ENCODE measurements at regions not wholly inside any gene's neighbourhood (a gene's known extent, or its start where the extent isn't known, plus 50 kb on each side); places are given as distances from the start of the nearest gene placed in this dataset.

- Histone ChIP-seq H3K4me3 (ENCODE audit: low read depth, low read length) (no peak overlapping the region), H3K36me3 (ENCODE audit: control insufficient read depth, insufficient read depth, low read length) (no peaks in the 10 kb centered on the region), H3K9ac (ENCODE audit: low read length) (no peak overlapping the region)
These were observed 305.9 kb upstream of the ARRDC4 start for GRCh38 chr15:97654481-97655076.

DNA sequence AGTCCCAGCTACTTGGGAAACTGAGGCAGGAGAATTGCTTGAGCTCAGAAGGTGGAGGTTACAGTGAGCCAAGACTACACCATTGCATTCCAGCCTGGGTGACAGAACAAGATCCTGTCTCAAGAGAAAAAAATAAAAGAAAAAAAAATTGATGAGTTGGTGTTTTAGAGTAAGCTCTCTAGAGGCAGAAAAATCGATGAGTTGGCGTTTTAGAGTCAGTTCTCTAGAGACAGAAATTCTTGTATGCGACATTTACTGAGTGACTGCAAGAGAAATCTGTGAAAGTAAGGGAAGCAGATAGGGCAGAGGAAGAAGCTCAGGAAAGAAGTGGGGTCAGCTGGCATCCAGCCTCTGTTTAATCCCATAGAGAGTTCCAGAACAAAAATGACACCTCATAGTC, 298.7 kb upstream of the ARRDC4 start:
- Histone ChIP-seq H3K27me3 (ENCODE audit: control insufficient read depth, insufficient read depth, low read length) (peaks cover 2% of the 10 kb centered on the region; the same call in 1 of the 2 replicates), H3K9ac (ENCODE audit: low read length) (no peak overlapping the region), H3K9me3 (ENCODE audit: control insufficient read depth, insufficient read depth, low read depth, low read length) (0 out of 2 replicates have a peak, but pooled peaks cover 4% of the 10 kb centered on the region), H3K4me1 (ENCODE audit: control insufficient read depth, insufficient read depth, low read length) (no peaks in the 10 kb centered on the region), H3K4me3 (ENCODE audit: low read depth, low read length) (no peak overlapping the region), H3K27ac (ENCODE audit: low read depth, low read length) (no peak overlapping the region), H3K36me3 (ENCODE audit: control insufficient read depth, insufficient read depth, low read length) (no peaks in the 10 kb centered on the region)

More at GRCh38 chr15:97654481-97655076, 305.9 kb upstream of the ARRDC4 start:
- Histone ChIP-seq H3K9me3 (ENCODE audit: control insufficient read depth, insufficient read depth, low read depth, low read length) (no peaks in the 10 kb centered on the region), H3K4me1 (ENCODE audit: control insufficient read depth, insufficient read depth, low read length) (peaks cover 15% of the 10 kb centered on the region), H3K27me3 (ENCODE audit: control insufficient read depth, insufficient read depth, low read length) (peaks cover 37% of the 10 kb centered on the region), H3K27ac (ENCODE audit: low read depth, low read length) (no peak overlapping the region)

DNA sequence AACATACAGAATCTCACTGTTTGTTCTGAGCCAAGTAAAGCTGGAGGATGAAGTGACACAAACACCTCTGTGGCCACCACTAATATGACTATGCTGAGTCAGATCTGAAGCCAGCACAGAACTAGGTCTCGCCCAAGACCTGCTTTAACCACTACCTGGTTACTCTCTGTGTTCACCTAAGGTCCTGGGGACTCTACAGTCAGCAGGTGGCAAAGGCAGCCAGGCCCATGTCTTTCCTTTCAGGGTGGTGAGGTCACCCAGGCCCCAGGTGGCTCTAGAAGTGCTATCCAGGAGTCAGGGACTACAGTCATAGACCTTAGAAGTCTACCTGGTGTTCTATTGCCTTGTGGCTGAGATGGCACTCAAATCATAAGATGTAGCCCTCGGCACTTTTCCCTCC, 287.9 kb upstream of the ARRDC4 start:
- Histone ChIP-seq H3K4me3 (ENCODE audit: low read depth, low read length) (no peak overlapping the region), H3K4me1 (ENCODE audit: control insufficient read depth, insufficient read depth, low read length) (no peaks in the 10 kb centered on the region), H3K27me3 (ENCODE audit: control insufficient read depth, insufficient read depth, low read length) (no peaks in the 10 kb centered on the region), H3K9ac (ENCODE audit: low read length) (no peak overlapping the region), H3K9me3 (ENCODE audit: control insufficient read depth, insufficient read depth, low read depth, low read length) (no peaks in the 10 kb centered on the region), H3K36me3 (ENCODE audit: control insufficient read depth, insufficient read depth, low read length) (no peaks in the 10 kb centered on the region), H3K27ac (ENCODE audit: low read depth, low read length) (no peak overlapping the region)

DNA sequence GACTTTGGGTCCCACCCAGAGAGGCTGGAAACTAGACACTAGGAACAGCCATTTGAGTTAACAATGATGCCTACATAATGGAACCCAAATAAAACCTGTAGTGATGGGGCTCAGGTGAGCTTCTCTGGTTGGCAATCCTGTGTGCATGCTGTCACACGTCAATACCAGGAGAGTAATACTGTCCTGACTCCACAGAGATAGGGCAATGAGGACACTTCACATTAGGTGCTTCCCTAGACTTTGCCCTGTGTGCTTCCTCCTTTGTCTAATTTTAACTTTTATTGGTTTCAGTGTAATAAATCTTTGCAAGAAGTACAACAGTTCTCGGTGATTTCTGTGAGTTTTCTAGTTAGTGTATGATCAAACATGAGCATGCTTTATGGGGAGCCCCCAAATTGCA, 281.8 kb upstream of the ARRDC4 start:
- Histone ChIP-seq H3K27me3 (ENCODE audit: control insufficient read depth, insufficient read depth, low read length) (no peaks in the 10 kb centered on the region), H3K9ac (ENCODE audit: low read length) (no peak overlapping the region), H3K9me3 (ENCODE audit: control insufficient read depth, insufficient read depth, low read depth, low read length) (no peaks in the 10 kb centered on the region), H3K27ac (ENCODE audit: low read depth, low read length) (no peak overlapping the region), H3K4me1 (ENCODE audit: control insufficient read depth, insufficient read depth, low read length) (no peaks in the 10 kb centered on the region), H3K36me3 (ENCODE audit: control insufficient read depth, insufficient read depth, low read length) (no peaks in the 10 kb centered on the region), H3K4me3 (ENCODE audit: low read depth, low read length) (no peak overlapping the region)

DNA sequence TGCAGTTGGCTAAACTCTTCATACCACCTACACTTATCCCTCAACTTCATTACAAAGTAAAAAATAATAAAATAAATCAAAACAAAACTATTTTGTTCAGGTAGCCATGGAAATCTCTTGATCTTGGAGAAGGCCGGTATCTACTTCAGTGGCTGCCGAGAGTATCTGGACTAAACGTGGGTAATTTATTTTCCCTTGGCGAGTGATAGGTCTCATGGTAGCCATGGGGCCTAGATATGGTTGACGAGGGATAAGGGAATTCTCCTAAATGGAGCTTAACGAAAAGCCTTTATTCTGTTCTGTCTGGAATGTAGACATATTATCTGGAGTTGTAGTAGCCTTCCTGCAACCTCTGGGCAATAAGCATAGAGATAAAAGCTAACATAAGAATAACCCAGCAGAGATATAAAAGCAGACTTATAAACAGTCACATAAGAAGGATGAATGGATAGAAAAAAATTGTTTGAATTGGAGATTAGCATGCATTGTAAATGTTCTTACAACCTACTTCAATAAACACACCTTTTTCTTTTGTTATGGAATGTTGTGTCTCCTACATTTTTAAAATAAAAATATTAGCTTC, 281.3 kb upstream of the ARRDC4 start:
- H3K4me1 ChIP-seq (ENCODE audit: control insufficient read depth, insufficient read depth, low read length), result no peaks in the 10 kb centered on the region
- H3K4me3 ChIP-seq (ENCODE audit: low read depth, low read length), result no peak overlapping the region
- no peaks in the 10 kb centered on the region for H3K36me3 ChIP-seq (ENCODE audit: control insufficient read depth, insufficient read depth, low read length)
- H3K27me3 ChIP-seq (ENCODE audit: control insufficient read depth, insufficient read depth, low read length), result no peaks in the 10 kb centered on the region
- H3K9me3 ChIP-seq (ENCODE audit: control insufficient read depth, insufficient read depth, low read depth, low read length), result no peaks in the 10 kb centered on the region
- no peak overlapping the region for H3K9ac ChIP-seq (ENCODE audit: low read length)
- no peak overlapping the region for H3K27ac ChIP-seq (ENCODE audit: low read depth, low read length)

DNA sequence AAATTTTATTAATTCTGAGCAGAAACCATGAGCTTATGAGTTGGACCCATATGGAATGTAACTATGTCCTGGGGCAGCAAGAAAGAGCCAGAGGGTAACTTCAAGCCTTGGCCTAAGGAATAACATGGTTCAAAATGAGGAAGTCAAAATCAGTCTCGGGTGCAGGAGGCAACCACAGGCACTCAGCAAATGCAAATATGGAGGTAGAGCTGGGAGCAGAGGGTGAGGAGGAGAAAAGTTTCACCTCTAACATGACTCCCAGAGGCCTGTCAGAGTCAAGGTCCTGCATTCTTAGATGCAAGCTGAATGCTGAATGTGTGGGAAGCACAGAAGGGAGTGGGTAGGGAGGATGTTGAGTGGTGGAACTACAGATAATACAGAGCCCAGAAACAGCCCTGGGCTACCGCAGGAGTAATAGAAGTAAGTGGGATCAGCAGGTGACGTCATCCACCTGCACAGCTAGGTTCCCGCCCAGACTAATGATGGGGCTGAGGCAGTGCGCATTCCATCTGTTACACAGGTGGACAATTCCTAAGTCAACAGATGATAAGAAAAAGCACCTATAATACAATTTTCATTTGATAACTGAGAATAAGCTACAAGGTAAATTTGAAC, 279.8 kb upstream of the ARRDC4 start:
- no peak overlapping the region for H3K27ac ChIP-seq (ENCODE audit: low read depth, low read length)
- H3K4me1 ChIP-seq (ENCODE audit: control insufficient read depth, insufficient read depth, low read length), result no peaks in the 10 kb centered on the region
- H3K9me3 ChIP-seq (ENCODE audit: control insufficient read depth, insufficient read depth, low read depth, low read length), result no peaks in the 10 kb centered on the region
- H3K9ac ChIP-seq (ENCODE audit: low read length), result no peak overlapping the region
- H3K27me3 ChIP-seq (ENCODE audit: control insufficient read depth, insufficient read depth, low read length), result no peaks in the 10 kb centered on the region
- no peaks in the 10 kb centered on the region for H3K36me3 ChIP-seq (ENCODE audit: control insufficient read depth, insufficient read depth, low read length)
- no peak overlapping the region for H3K4me3 ChIP-seq (ENCODE audit: low read depth, low read length)

DNA sequence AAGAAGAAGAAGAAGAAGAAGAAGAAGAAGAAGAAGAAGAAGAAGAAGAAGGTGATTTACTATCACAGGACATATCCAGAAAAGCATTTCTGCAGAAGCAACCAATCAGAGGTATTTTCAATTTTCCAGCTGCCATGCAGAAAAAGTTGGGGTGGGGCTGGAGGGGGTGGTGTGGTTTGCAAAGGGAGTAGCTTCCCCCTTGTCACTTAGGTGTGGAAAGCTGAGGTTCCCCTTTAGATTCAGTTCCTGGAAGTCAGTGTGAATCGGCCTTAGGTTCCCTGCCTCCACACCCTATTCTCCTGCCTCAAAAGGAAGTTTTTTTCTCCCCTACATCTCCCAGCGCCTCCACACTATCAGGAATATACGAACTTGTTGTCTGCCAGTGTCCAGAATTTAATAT, 276.7 kb upstream of the ARRDC4 start:
- H3K4me1 ChIP-seq (ENCODE audit: control insufficient read depth, insufficient read depth, low read length), result no peaks in the 10 kb centered on the region
- H3K27ac ChIP-seq (ENCODE audit: low read depth, low read length), result no peak overlapping the region
- no peak overlapping the region for H3K4me3 ChIP-seq (ENCODE audit: low read depth, low read length)
- no peak overlapping the region for H3K9ac ChIP-seq (ENCODE audit: low read length)
- no peaks in the 10 kb centered on the region for H3K36me3 ChIP-seq (ENCODE audit: control insufficient read depth, insufficient read depth, low read length)
- H3K27me3 ChIP-seq (ENCODE audit: control insufficient read depth, insufficient read depth, low read length), result no peaks in the 10 kb centered on the region
- H3K9me3 ChIP-seq (ENCODE audit: control insufficient read depth, insufficient read depth, low read depth, low read length), result no peaks in the 10 kb centered on the region

- Histone ChIP-seq H3K4me1 (ENCODE audit: control insufficient read depth, insufficient read depth, low read length) (no peaks in the 10 kb centered on the region), H3K36me3 (ENCODE audit: control insufficient read depth, insufficient read depth, low read length) (no peaks in the 10 kb centered on the region), H3K9ac (ENCODE audit: low read length) (no peak overlapping the region), H3K27me3 (ENCODE audit: control insufficient read depth, insufficient read depth, low read length) (no peaks in the 10 kb centered on the region), H3K27ac (ENCODE audit: low read depth, low read length) (no peak overlapping the region), H3K4me3 (ENCODE audit: low read depth, low read length) (no peak overlapping the region), H3K9me3 (ENCODE audit: control insufficient read depth, insufficient read depth, low read depth, low read length) (no peaks in the 10 kb centered on the region)
These were observed 276.3 kb upstream of the ARRDC4 start for GRCh38 chr15:97684249-97684648.

DNA sequence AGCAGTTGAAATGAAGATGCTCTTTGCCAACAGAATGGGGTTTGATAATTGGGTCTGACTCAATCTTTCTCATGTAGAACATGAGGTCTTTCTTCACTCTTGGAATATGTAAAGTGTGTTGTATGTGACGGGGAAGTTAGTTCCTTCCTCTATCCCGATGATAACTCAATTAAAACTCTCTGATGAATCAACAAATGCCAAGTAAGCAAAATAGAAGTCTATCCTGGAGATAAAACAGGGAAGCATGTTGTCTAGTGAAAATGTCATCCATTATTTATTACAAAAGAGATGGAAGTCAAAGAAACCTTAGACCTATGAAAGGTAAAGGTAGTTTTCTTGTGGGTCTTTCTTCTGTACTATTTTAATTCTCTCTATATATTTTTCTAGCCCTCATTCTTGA, 274.2 kb upstream of the ARRDC4 start:
- Histone ChIP-seq H3K36me3 (ENCODE audit: control insufficient read depth, insufficient read depth, low read length) (no peaks in the 10 kb centered on the region), H3K9me3 (ENCODE audit: control insufficient read depth, insufficient read depth, low read depth, low read length) (no peaks in the 10 kb centered on the region), H3K9ac (ENCODE audit: low read length) (no peak overlapping the region), H3K4me3 (ENCODE audit: low read depth, low read length) (no peak overlapping the region), H3K27ac (ENCODE audit: low read depth, low read length) (no peak overlapping the region), H3K27me3 (ENCODE audit: control insufficient read depth, insufficient read depth, low read length) (no peaks in the 10 kb centered on the region), H3K4me1 (ENCODE audit: control insufficient read depth, insufficient read depth, low read length) (no peaks in the 10 kb centered on the region)

GRCh38 chr15:97687654-97688053, 272.8 kb upstream of the ARRDC4 start:
- no peaks in the 10 kb centered on the region for H3K4me1 ChIP-seq (ENCODE audit: control insufficient read depth, insufficient read depth, low read length)
- no peaks in the 10 kb centered on the region for H3K9me3 ChIP-seq (ENCODE audit: control insufficient read depth, insufficient read depth, low read depth, low read length)
- no peaks in the 10 kb centered on the region for H3K36me3 ChIP-seq (ENCODE audit: control insufficient read depth, insufficient read depth, low read length)
- no peak overlapping the region for H3K9ac ChIP-seq (ENCODE audit: low read length)
- no peaks in the 10 kb centered on the region for H3K27me3 ChIP-seq (ENCODE audit: control insufficient read depth, insufficient read depth, low read length)
- H3K4me3 ChIP-seq (ENCODE audit: low read depth, low read length), result no peak overlapping the region
- H3K27ac ChIP-seq (ENCODE audit: low read depth, low read length), result no peak overlapping the region

DNA sequence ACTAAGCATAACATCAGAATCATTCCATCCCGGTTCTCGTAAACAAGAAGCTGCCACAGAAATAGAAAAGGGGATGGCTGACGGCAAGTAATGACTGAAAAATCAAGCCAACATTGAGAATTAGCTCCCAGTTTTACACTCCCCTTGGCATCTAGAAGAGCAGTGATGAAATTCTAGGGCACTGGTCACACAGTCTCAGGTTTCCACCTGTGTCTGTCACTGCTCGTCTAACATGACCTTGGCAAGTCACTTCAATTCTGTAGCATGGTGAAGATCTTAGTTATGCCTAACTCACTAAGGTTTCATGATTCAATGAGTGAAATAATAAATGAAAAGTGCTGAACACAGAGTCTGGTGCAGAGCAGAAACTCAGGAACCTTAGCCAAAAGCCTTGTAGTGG, 272.3 kb upstream of the ARRDC4 start:
- no peaks in the 10 kb centered on the region for H3K27me3 ChIP-seq (ENCODE audit: control insufficient read depth, insufficient read depth, low read length)
- H3K9me3 ChIP-seq (ENCODE audit: control insufficient read depth, insufficient read depth, low read depth, low read length), result no peaks in the 10 kb centered on the region
- H3K4me3 ChIP-seq (ENCODE audit: low read depth, low read length), result no peak overlapping the region
- no peaks in the 10 kb centered on the region for H3K4me1 ChIP-seq (ENCODE audit: control insufficient read depth, insufficient read depth, low read length)
- H3K9ac ChIP-seq (ENCODE audit: low read length), result no peak overlapping the region
- no peak overlapping the region for H3K27ac ChIP-seq (ENCODE audit: low read depth, low read length)
- H3K36me3 ChIP-seq (ENCODE audit: control insufficient read depth, insufficient read depth, low read length), result no peaks in the 10 kb centered on the region
